GM18511 (cell line): ENCODE measurements at regions not wholly inside any gene's neighbourhood (a gene's known extent, or its start where the extent isn't known, plus 50 kb on each side); places are given as distances from the start of the nearest gene placed in this dataset.

Experiments used
- ATAC-seq: cut with Tn5 transposase; IDR thresholded peaks from one replicate; pipeline ENCODE4 v1.9.1; 2021; ENCODE audit warnings: mild to moderate bottlenecking, moderate library complexity; ENCODE audit not compliant: unreplicated experiment

- ATAC-seq, result no peak
Observed at GRCh38 chr15:77739591-77740378, 107.1 kb upstream of the LINGO1 start.

GRCh38 chr15:77738441-77739302, 106.0 kb upstream of the LINGO1 start:
- ATAC-seq, result no peak

DNA sequence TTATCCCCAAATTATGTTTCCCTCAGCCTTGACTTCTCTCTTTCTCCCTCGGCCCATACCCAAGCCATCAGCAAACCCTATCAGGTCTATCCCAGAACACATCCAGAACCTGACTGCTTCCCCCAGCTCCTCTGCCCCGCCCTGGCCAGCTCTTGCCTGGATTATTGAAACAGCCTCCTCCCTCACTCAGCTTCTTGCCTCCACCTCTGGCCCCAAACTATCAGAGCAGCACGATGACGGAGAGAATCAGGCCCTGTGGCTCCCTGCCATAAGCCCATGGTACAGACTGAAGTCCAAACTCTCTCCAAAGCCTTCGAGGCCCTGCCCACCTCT, 105.3 kb upstream of the LINGO1 start:
- no peak for ATAC-seq

GRCh38 chr15:77737238-77738037, 104.7 kb upstream of the LINGO1 start:
- no peak for ATAC-seq

DNA sequence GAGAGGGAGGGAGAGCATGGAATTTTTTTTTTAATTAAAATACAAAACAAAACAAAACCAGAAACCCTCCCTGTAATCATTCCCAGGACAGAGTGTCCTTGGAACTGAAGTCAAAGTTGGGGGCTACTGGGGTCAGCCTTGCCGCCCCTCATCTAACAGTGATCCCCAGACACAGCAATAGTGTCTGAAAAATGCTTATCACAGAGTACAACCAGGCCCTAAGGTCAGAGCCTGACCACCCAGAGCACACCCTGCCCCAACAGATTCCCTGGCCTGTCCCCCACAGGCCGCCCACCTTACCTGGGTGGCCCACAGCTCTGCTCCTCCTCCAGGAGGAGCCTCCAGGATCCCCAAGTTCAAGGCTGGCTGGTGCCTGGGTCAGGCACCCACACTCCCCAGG, 101.6 kb upstream of the LINGO1 start:
- ATAC-seq, result no peak

DNA sequence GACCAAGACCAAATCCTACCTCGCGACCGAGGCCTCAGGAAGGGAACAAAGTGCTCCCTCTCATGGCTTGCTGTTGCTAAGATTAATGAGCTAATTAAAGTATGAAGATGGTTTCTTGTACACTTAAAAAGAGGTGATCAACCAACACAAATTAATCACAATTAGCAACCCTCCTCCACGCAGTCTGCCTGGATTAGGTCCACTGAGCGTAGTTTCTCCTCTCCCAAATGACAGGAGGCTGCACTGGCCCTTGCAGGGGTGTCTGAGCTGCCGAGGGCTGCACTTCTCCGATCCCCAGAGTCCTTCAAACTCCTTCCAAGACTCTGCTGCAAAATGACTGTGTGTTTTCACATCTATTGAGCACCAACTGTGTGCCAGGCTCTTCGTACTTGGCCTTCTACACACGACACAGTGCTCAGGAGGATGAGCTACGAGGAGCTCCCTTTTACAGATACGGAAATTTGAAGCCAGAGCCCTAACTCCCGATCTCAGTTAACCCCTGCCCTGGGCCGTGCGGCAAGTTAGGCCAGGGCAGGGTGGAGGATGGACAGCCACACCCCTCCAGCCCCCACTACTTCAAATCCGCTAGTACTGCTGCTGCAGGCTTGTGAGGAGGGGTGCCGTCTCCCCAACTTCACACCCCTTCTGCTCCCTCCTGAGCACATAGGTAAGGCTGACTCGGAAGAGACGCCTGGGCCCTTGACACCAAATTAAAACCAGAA, 101.0 kb upstream of the LINGO1 start:
- ATAC-seq, result no peak

DNA sequence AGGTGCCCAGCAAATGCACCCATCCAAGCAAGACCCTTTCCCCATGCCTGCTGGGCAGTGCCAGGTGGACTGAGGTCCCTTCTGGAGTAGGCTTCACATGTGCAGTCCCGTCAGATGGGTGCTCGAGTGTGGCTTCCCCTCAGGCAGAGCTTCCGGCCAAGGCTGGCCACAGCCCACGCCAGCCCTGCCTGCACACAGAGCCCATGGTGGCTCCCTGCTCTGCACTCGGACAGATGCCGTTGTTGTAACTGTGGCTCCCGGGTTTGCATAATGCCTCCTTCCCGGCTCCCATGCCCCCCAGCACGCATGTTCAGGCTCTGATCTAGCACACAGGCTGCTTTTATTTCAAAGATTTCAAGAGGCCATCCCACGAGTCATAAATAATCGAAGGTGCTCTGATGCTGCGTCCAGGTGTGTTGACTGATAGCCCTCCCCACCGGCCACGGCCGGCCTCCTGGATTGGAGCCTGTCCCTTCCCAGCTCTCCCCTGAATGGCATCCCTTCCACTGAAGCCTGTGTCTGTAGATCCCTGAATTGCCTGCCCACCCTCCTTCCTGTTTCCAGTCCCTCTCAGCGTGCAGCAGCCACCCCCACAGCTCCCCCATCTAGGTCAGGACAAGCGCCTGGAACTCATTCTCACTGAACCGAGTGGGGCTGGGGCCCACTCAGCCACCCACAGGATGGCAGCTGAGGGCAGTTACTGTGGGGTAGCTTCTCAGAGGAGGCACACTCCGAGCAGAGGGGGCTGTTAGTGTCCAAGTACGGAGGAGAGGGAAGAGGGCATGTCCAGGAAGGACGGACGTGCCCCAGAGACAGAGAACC, 100.0 kb upstream of the LINGO1 start:
- ATAC-seq, result no peak

- no peak for ATAC-seq
Observed at GRCh38 chr15:77731945-77732344, 99.2 kb upstream of the LINGO1 start.

GRCh38 chr15:77731067-77731466, 98.4 kb upstream of the LINGO1 start:
- ATAC-seq, result no peak

GRCh38 chr15:77727635-77728304, 95.1 kb upstream of the LINGO1 start:
- ATAC-seq, result no peak

GRCh38 chr15:77724715-77725114, 92.0 kb upstream of the LINGO1 start:
- no peak for ATAC-seq

- no peak for ATAC-seq
Observed at GRCh38 chr15:77723756-77724155, 91.0 kb upstream of the LINGO1 start.

DNA sequence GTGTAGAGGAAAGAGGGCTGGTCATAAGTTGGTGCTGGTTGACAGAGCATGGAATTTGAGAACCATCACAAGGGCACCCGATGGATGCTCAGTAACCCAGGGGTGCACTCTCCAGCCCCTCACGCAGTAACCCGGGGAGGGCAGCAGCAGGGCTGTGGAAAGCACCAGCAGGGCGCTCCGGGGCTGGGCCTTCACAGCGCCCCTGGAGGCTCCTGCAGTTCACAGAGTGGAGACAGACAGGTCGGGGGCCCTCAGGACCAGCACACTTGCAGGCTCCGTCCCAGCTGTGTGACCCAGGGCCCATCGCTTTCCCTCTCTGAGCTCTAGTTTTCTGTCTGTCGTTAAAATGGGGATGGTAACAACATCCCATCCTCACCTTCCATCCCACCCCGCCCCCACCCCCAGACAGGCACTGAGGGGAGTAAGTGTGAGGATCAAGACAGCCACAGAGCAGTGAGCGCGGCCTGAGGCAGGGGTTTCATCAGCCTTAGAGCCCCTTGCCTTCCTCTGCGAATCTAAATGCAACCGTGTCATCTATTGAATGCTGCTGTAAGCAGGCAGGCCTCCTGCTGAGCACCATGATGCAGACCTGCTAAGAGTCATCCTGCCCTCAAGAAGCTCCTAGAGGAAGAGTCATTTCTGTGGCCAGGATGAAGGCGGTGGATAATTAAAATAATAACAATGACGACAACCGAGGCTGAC, 90.2 kb upstream of the LINGO1 start:
- no peak for ATAC-seq

DNA sequence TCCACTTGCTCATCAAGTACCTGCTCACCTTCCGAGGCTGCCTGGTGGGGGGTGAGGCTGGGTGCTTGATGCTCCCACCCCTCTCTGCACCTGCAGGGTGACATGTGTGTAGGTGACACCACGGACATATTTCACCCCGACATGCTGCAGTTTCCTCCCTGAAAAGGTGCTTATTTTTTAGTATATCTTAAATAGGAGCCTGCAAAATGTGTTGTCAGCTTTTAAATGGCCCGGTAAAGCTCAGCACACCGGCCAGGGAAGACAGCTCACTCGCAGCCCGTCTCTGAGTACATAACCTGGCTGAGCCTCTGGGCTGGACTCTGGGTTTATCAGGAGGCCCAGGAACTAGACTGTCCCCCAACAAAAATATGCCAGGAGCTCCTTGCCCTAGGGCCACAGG, 89.3 kb upstream of the LINGO1 start:
- no peak for ATAC-seq

DNA sequence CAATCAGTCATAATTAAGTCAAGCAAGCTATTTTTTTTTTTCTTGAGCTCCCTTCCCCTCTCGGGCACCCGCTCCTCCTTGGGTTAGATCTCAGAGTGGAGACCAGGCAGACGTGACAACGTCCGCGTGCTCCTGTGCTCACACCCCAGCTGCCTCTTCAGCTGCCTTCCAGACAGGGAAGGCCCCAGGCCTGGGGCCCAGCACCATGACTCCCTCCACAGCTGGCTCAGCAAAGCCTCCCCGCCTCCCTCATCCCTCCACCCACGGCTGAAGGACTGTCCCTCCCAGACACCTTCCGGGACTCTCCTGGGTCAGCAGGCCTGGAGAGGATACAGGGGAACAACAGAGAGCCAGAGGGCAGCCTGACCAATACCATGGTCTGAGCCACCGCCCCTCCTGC, 87.9 kb upstream of the LINGO1 start:
- ATAC-seq, result no peak

DNA sequence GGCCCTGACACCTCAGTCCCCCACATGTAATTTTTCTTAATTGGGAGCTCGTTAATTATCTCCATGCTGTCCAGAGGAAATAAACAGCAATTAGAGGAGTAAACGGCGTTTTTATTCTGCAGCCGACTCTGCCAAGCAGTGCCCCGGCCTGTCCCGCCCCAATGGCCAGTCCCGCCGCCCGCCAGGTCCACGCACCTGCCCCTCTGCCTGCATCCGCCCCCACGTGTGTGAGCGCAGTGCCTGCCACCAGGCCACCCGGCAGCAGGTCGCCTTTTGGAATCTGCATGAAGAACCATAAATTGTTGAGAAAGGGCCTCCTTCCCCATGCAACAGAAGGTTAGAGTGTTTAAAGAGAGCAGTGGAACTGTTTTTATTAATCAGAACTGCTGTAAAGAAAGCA, 87.5 kb upstream of the LINGO1 start:
- no peak for ATAC-seq

DNA sequence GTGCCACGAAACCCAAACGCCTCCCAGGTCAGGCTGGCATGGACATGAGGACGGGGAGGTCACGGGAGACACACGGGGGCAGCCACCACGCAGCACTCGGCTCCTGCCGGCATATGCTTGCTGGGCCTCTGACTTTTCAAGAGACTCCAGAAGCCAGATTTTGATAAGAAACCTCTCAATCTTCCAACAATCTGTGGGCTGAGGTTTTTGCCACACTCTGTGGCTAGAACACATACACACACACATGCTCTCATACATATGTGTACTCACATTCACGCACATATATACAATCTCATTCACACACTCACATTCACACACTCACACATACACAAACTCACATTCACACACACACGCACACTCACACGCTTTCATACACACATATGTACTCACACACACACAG, 86.7 kb upstream of the LINGO1 start:
- ATAC-seq, result no peak

GRCh38 chr15:77717333-77717990, 84.8 kb upstream of the LINGO1 start:
- no peak for ATAC-seq
